Colonic mucosa (tissue), 4 donors: ENCODE measurements at regions not wholly inside any gene's neighbourhood (a gene's known extent, or its start where the extent isn't known, plus 50 kb on each side); places are given as distances from the start of the nearest gene placed in this dataset.

Experiments
- DNase-seq: peaks from one replicate; pipeline ENCODE4 v3.0.0-alpha.2; 2020
- H3K27ac ChIP-seq: fragments of 200-600 bp; one replicate; pipeline ENCODE4 v1.8.0; 2021
- H3K27me3 ChIP-seq: fragments of 200-600 bp; one replicate; pipeline ENCODE4 v1.8.0; 2021
- H3K36me3 ChIP-seq: fragments of 200-600 bp; one replicate; pipeline ENCODE4 v1.8.0; 2021
- H3K4me1 ChIP-seq: fragments of 200-600 bp; one replicate; pipeline ENCODE4 v1.8.0; 2021; ENCODE audit warnings: mild to moderate bottlenecking
- H3K4me3 ChIP-seq: fragments of 200-600 bp; one replicate; pipeline ENCODE4 v1.8.0; 2021
- H3K9ac ChIP-seq, 2 donors: one replicate each; pipeline ENCODE4 v1.7.0; 2013; ENCODE audit warnings: control low read depth in 2 of 2, low read depth in 2 of 2, low read length in 2 of 2
- H3K9me3 ChIP-seq: fragments of 200-600 bp; one replicate; pipeline ENCODE4 v1.8.0; 2021
- intact Hi-C: fragments of 100-400 bp; cut with DNase I; formaldehyde crosslinking; loops from one replicate; pipeline ENCODE4 v1.14.1; 2022
- TF ChIP-seq, protein P1 (sequence below): fragments of 200-600 bp; IDR thresholded peaks from one replicate; pipeline ENCODE4 v1.8.0; 2022; ENCODE audit warnings: antibody characterized with exemption, mild to moderate bottlenecking
- donor health status: healthy.
- donor health status: DM: no; HTN: no; CAD: no.
- donor health status: DM: no; HTN: no; CAD: no.

DNA sequence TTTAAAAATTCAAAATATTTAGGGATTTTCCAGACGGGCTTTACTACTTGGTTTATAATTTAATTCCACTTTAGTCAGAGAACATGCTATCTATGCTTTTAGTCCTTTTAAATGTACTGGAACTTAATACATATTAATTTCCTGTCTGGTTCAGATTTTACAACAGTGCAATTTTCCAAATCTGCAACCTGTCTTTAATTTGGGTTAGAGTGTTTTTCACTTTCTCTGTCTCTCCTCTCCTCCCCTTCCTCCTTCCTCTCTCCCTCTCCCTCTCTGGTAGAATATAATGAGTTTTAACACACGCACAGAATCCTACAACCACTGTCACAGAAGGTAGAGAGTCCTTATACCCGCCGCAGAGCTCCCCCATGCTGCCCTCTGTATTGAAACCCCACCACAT is 950.7 kb downstream of the BRD1 start:
- H3K27ac ChIP-seq: no peak overlapping the region
- no peaks in the 10 kb centered on the region for H3K9me3 ChIP-seq
- H3K9ac ChIP-seq: no peak overlapping the region
- intact Hi-C loops: no loop called here
- no peaks in the 10 kb centered on the region for H3K4me1 ChIP-seq
- H3K4me3 ChIP-seq: no peak overlapping the region
- TF ChIP-seq, protein P1, sequence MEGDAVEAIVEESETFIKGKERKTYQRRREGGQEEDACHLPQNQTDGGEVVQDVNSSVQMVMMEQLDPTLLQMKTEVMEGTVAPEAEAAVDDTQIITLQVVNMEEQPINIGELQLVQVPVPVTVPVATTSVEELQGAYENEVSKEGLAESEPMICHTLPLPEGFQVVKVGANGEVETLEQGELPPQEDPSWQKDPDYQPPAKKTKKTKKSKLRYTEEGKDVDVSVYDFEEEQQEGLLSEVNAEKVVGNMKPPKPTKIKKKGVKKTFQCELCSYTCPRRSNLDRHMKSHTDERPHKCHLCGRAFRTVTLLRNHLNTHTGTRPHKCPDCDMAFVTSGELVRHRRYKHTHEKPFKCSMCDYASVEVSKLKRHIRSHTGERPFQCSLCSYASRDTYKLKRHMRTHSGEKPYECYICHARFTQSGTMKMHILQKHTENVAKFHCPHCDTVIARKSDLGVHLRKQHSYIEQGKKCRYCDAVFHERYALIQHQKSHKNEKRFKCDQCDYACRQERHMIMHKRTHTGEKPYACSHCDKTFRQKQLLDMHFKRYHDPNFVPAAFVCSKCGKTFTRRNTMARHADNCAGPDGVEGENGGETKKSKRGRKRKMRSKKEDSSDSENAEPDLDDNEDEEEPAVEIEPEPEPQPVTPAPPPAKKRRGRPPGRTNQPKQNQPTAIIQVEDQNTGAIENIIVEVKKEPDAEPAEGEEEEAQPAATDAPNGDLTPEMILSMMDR: no peak
- DNase-seq: no peak
- no peaks in the 10 kb centered on the region for H3K27me3 ChIP-seq
- no peaks in the 10 kb centered on the region for H3K36me3 ChIP-seq

DNA sequence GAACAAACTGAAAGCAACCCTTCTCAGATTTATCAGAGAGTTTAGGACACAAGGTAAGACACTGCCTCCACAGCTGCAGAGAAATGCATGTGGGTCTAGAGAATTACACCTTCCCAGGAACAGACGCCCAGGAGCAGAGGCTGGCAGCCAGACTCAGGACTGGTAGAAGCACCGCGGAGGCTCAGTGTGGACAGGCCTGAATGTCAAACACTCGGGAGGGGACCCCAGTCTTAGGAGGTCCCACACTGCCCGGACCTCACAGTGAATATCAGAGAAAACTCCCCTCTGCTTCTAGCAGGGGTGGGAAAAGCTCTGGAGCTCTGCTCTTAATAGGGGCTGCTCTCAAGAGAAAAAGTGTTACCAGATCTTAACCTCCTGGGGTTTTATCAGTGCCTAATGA is 952.7 kb downstream of the BRD1 start:
- no peaks in the 10 kb centered on the region for H3K9me3 ChIP-seq
- no peaks in the 10 kb centered on the region for H3K4me1 ChIP-seq
- H3K9ac ChIP-seq: no peak overlapping the region
- no peak overlapping the region for H3K27ac ChIP-seq
- no peaks in the 10 kb centered on the region for H3K36me3 ChIP-seq
- intact Hi-C loops: no loop called here
- TF ChIP-seq, protein P1: no peak
- DNase-seq: no peak
- no peak overlapping the region for H3K4me3 ChIP-seq
- no peaks in the 10 kb centered on the region for H3K27me3 ChIP-seq

DNA sequence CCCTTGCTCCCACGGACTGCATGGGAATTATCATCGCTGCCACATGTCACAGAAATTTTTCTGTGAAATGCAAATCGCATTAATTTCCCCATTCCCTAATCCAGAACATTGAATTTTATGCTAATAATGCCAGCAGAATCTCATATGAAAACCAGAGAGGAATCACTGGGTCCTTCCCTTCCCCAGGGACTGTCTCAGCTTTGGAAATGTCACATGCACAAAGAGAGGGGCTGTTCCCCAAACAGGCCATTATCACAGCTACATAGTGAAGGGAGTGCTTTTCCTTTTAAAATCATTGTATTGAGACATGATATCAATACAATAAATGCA is 954.5 kb downstream of the BRD1 start:
- intact Hi-C loops: no loop called here
- H3K4me1 ChIP-seq: no peaks in the 10 kb centered on the region
- DNase-seq: no peak
- H3K4me3 ChIP-seq: no peak overlapping the region
- TF ChIP-seq, protein P1: no peak
- H3K27ac ChIP-seq: no peak overlapping the region
- no peaks in the 10 kb centered on the region for H3K36me3 ChIP-seq
- H3K9me3 ChIP-seq: no peaks in the 10 kb centered on the region
- no peaks in the 10 kb centered on the region for H3K27me3 ChIP-seq
- H3K9ac ChIP-seq: no peak overlapping the region

DNA sequence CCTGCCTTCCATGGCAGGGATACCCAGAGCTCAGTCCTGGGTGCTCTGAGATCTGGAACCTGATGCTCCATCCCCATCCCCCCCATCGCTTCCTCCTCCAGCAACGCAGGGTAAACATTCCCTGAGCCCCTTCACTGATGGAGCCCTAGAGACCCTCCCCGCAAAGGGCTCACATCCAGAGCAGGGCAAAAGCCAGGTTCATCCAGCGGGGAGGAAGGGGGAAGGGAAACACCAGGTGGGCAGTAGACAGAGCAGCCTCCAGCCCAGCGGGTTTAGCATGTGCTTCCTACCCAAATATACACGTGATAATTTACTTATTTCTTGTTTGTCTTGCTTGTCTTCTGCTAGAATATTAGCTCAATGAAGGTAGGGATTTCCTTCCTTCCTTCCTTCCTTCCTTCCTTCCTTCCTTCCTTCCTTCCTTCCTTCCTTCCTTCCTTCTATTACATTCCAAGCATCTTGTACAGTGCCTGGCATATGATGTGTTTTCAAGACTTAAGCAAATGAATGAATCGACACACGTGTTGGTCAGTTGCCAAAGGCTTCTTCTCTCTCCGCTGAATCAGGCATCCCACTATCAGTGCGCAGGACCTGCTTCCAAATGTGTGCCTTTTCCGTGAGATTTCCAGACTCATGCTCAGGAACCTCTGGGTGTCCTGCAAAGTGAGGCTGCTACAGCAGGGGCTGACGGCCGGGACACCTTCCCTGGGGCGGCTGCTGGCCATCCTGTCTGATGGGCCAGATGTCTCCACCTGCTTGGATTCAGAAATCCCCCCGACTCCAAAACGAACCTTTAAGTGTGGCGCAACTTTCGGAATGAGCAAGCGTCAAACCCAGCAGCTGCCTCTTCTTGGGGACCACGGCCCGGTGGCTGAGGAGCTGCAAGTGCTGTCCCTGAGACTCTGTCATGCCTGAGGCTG is 955.1 kb downstream of the BRD1 start:
- intact Hi-C loops: no loop called here
- no peaks in the 10 kb centered on the region for H3K27me3 ChIP-seq
- H3K9me3 ChIP-seq: no peaks in the 10 kb centered on the region
- no peak overlapping the region for H3K4me3 ChIP-seq
- no peak overlapping the region for H3K9ac ChIP-seq
- no peak for DNase-seq
- H3K27ac ChIP-seq: no peak overlapping the region
- TF ChIP-seq, protein P1: no peak
- no peaks in the 10 kb centered on the region for H3K4me1 ChIP-seq
- H3K36me3 ChIP-seq: no peaks in the 10 kb centered on the region

DNA sequence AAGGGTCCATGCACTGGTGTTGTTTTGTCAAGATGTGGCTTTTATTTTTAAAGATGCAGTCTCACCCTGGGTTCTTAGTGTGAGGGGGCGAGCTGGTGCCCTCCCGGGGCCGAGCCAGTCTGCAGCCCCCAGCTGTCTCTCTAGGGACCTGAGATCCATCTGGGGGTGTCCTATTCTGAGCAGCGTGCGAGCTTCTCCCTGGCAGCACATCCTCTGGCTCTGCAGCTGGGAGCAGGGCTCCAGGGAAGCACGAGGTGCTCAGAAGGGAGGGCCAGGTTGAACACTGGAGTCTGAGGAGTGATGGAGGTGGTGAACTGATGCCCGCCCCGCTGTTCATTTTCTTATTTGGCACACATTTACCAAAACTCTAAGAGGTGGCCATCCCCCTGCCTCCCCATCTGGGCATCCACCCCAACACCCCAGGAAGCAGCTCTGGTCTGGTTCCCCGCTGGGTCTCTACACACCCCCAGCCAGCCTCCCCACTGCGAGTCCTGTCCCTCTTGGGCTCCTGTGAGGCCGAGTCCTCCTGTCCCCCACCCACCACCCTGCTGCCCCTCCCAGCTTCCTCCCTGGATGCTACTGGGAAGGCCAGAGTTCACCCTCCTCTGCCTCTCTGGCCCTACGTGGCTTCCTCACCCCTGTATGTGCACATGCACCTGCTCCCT is 956.4 kb downstream of the BRD1 start:
- H3K4me3 ChIP-seq: no peak overlapping the region
- H3K27me3 ChIP-seq: no peaks in the 10 kb centered on the region
- H3K36me3 ChIP-seq: no peaks in the 10 kb centered on the region
- H3K9ac ChIP-seq: no peak overlapping the region
- TF ChIP-seq, protein P1: no peak
- intact Hi-C loops: no loop called here
- no peak overlapping the region for H3K27ac ChIP-seq
- DNase-seq: no peak
- no peaks in the 10 kb centered on the region for H3K9me3 ChIP-seq
- no peaks in the 10 kb centered on the region for H3K4me1 ChIP-seq
